IMR-90 (cell line): ENCODE measurements at regions not wholly inside any gene's neighbourhood (a gene's known extent, or its start where the extent isn't known, plus 50 kb on each side); places are given as distances from the start of the nearest gene placed in this dataset.
A peak's percentile ranks its signal among the peaks of the same experiment; 100 is the strongest.

Experiments
- ATAC-seq: fragments of 200-7000 bp; cut with Tn5 transposase; 2 replicates; pipeline ENCODE4 v1.9.1; 2020; ENCODE audit warnings: low read depth, mild to moderate bottlenecking, moderate library complexity
- BruUV-seq: library from RNA; stranded (reverse); fragments of 400-500 nt; replicated peaks from 2 replicates; lab custom pipeline; 2021; lab: Mats Ljungman, UMichigan
- CTCF ChIA-PET: fragments of 300-600 bp; formaldehyde crosslinking; extraction: SDS; loops from one replicate; lab custom pipeline; 2021; ENCODE audit warnings: antibody characterized with exemption; lab: Yijun Ruan, JAX
- POLR2A ChIA-PET: fragments of 300-600 bp; sonication (Branson Sonifier 250); formaldehyde crosslinking; loops from one replicate; lab custom pipeline; 2022; ENCODE audit warnings: antibody characterized with exemption; ENCODE audit not compliant: unreplicated experiment; lab: Charles Lee
- DNase-seq: peaks from one replicate; pipeline ENCODE4 v3.0.0; 2013
- H2AFZ ChIP-seq: replicated peaks from 2 replicates; pipeline ENCODE3; 2013; ENCODE audit warnings: low read length, mild to moderate bottlenecking; ENCODE audit not compliant: poor library complexity
- H2AK5ac ChIP-seq: 2 replicates; pipeline ENCODE4 v1.6.1; 2013; ENCODE audit warnings: low read depth, low read length, inconsistent platforms
- H2AK9ac ChIP-seq: replicated peaks from 2 replicates; pipeline ENCODE3; 2013; ENCODE audit warnings: mild to moderate bottlenecking, low read depth, low read length, moderate library complexity; ENCODE audit not compliant: poor library complexity
- H2BK120ac ChIP-seq: 2 replicates; pipeline ENCODE4 v1.6.1; 2013; ENCODE audit warnings: low read depth, low read length, inconsistent platforms
- H2BK15ac ChIP-seq: 3 replicates; pipeline ENCODE4 v1.6.1; 2013; ENCODE audit warnings: low read depth, low read length, inconsistent platforms
- H2BK20ac ChIP-seq: 2 replicates; pipeline ENCODE4 v1.6.1; 2013; ENCODE audit warnings: low read depth, mild to moderate bottlenecking, inconsistent platforms, low read length, moderate library complexity
- H2BK5ac ChIP-seq: 2 replicates; pipeline ENCODE4 v1.6.1; 2013; ENCODE audit warnings: mild to moderate bottlenecking, low read depth, low read length, inconsistent platforms; ENCODE audit not compliant: poor library complexity, severe bottlenecking
- H3K14ac ChIP-seq: replicated peaks from 2 replicates; pipeline ENCODE4 v1.6.1; 2013; ENCODE audit warnings: low read depth, low read length, inconsistent platforms
- H3K18ac ChIP-seq: 2 replicates; pipeline ENCODE4 v1.6.1; 2013; ENCODE audit warnings: low read depth, low read length, control low read depth
- H3K23ac ChIP-seq: 2 replicates; pipeline ENCODE4 v1.6.1; 2013; ENCODE audit warnings: low read depth, low read length, inconsistent platforms
- H3K27ac ChIP-seq: 2 replicates; pipeline ENCODE4 v1.5.1; 2013; ENCODE audit warnings: mild to moderate bottlenecking, control low read depth, low read length; ENCODE audit not compliant: insufficient read depth
- H3K27me3 ChIP-seq: 2 replicates; pipeline ENCODE4 v1.6.1; 2013; ENCODE audit warnings: low read length; ENCODE audit not compliant: control insufficient read depth, insufficient read depth
- H3K36me3 ChIP-seq: 2 replicates; pipeline ENCODE4 v1.6.1; 2013; ENCODE audit warnings: low read length, mixed read lengths; ENCODE audit not compliant: control insufficient read depth, insufficient read depth
- H3K4ac ChIP-seq: 2 replicates; pipeline ENCODE4 v1.6.1; 2013; ENCODE audit warnings: low read depth, low read length, inconsistent platforms
- H3K4me1 ChIP-seq: 2 replicates; pipeline ENCODE4 v1.6.1; 2013; ENCODE audit warnings: low read length, mixed read lengths; ENCODE audit not compliant: control insufficient read depth, insufficient read depth
- H3K4me2 ChIP-seq: 2 replicates; pipeline ENCODE4 v1.6.1; 2013; ENCODE audit warnings: low read depth, mild to moderate bottlenecking, control low read depth, low read length, moderate library complexity
- H3K4me3 ChIP-seq: 2 replicates; pipeline ENCODE4 v1.5.1; 2013; ENCODE audit warnings: low read depth, mild to moderate bottlenecking, control low read depth, low read length, moderate library complexity; ENCODE audit not compliant: insufficient read depth
- H3K56ac ChIP-seq: 2 replicates; pipeline ENCODE4 v1.6.1; 2013; ENCODE audit warnings: low read length, inconsistent platforms; ENCODE audit not compliant: insufficient read depth; ENCODE audit errors: extremely low read depth
- H3K79me1 ChIP-seq, 2 experiments: 2 replicates each; pipeline ENCODE4 v1.6.1; 2013; ENCODE audit warnings: low read length in 2 of 2, inconsistent platforms in 1 of 2, low read depth in 1 of 2
- H3K9ac ChIP-seq: 2 replicates; pipeline ENCODE4 v1.6.1; 2013; ENCODE audit warnings: low read depth, low read length, control low read depth
- H3K9me1 ChIP-seq: 2 replicates; pipeline ENCODE4 v1.6.1; 2013; ENCODE audit warnings: low read length, inconsistent platforms; ENCODE audit not compliant: insufficient read depth
- H3K9me3 ChIP-seq: 2 replicates; pipeline ENCODE4 v1.6.1; 2013; ENCODE audit warnings: low read length; ENCODE audit not compliant: control insufficient read depth, insufficient read depth
- H4K20me1 ChIP-seq: 2 replicates; pipeline ENCODE4 v1.6.1; 2013; ENCODE audit warnings: low read length, inconsistent platforms; ENCODE audit not compliant: insufficient read depth
- H4K5ac ChIP-seq: 2 replicates; pipeline ENCODE4 v1.6.1; 2013; ENCODE audit warnings: mild to moderate bottlenecking, low read depth, low read length, control low read depth
- H4K8ac ChIP-seq, 2 experiments: 2 replicates each; pipeline ENCODE4 v1.6.1; 2013; ENCODE audit warnings: low read depth in 2 of 2, low read length in 2 of 2, control low read depth in 1 of 2, inconsistent platforms in 1 of 2
- H4K91ac ChIP-seq: 2 replicates; pipeline ENCODE4 v1.6.1; 2013; ENCODE audit warnings: low read depth, low read length, inconsistent platforms; ENCODE audit not compliant: insufficient read depth
- BHLHE40 ChIP-seq: fragments of 150-350 bp; IDR thresholded peaks from 2 replicates; pipeline ENCODE4 v1.6.1; 2016; ENCODE audit warnings: mild to moderate bottlenecking, low read depth, low read length
- CEBPB ChIP-seq: IDR thresholded peaks from 2 replicates; pipeline ENCODE4 v1.6.1; 2012; ENCODE audit warnings: low read depth, low read length, improper control_type of control experiment
- CHD1 ChIP-seq: IDR thresholded peaks from 2 replicates; pipeline ENCODE4 v1.6.1; 2012; ENCODE audit warnings: low read depth, low read length, improper control_type of control experiment
- ELK1 ChIP-seq: fragments of 150-350 bp; IDR thresholded peaks from 2 replicates; pipeline ENCODE4 v1.6.1; 2016; ENCODE audit warnings: low read depth, mild to moderate bottlenecking, low read length, moderate library complexity, borderline replicate concordance
- FOS ChIP-seq: fragments of 150-350 bp; IDR thresholded peaks from 2 replicates; pipeline ENCODE4 v1.6.1; 2016; ENCODE audit warnings: low read depth, low read length
- MAFK ChIP-seq: IDR thresholded peaks from 2 replicates; pipeline ENCODE4 v1.6.1; 2012; ENCODE audit warnings: low read depth, low read length, improper control_type of control experiment
- MAZ ChIP-seq: IDR thresholded peaks from 2 replicates; pipeline ENCODE4 v1.6.1; 2012; ENCODE audit warnings: low read depth, mild to moderate bottlenecking, low read length, improper control_type of control experiment, moderate library complexity, borderline replicate concordance
- MXI1 ChIP-seq: IDR thresholded peaks from 2 replicates; pipeline ENCODE4 v1.6.1; 2012; ENCODE audit warnings: low read depth, mild to moderate bottlenecking, low read length, moderate library complexity, borderline replicate concordance
- NFE2L2 ChIP-seq: fragments of 150-350 bp; IDR thresholded peaks from 2 replicates; pipeline ENCODE4 v1.6.1; 2016; ENCODE audit warnings: low read depth, mild to moderate bottlenecking, low read length
- POLR2A ChIP-seq: IDR thresholded peaks from 2 replicates; pipeline ENCODE4 v1.6.1; 2012; ENCODE audit warnings: mild to moderate bottlenecking, low read depth, low read length
- RAD21 ChIP-seq: IDR thresholded peaks from 2 replicates; pipeline ENCODE4 v1.6.1; 2012; ENCODE audit warnings: low read length, improper control_type of control experiment
- RCOR1 ChIP-seq: IDR thresholded peaks from 2 replicates; pipeline ENCODE4 v1.6.1; 2012; ENCODE audit warnings: mild to moderate bottlenecking, low read length, improper control_type of control experiment; ENCODE audit not compliant: insufficient replicate concordance
- RFX5 ChIP-seq: IDR thresholded peaks from 2 replicates; pipeline ENCODE4 v1.8.0; 2012; ENCODE audit warnings: low read depth, mild to moderate bottlenecking, low read length, moderate library complexity
- SMC3 ChIP-seq: fragments of 150-350 bp; IDR thresholded peaks from 2 replicates; pipeline ENCODE4 v1.6.1; 2016; ENCODE audit warnings: low read depth, mild to moderate bottlenecking, antibody characterized with exemption, low read length, moderate library complexity
- WGBS, 2 experiments: methylation state at CpG; one replicate each; pipeline versions ENCODE4 v1.1.5 to v1.1.7; 2013; ENCODE audit warnings: missing lambda C conversion rate in 2 of 2; ENCODE audit not compliant: insufficient read length in 1 of 2; ENCODE audit errors: extremely low coverage in 2 of 2; 5-methylcytosine and 5-hydroxymethylcytosine counted together
- dilution Hi-C: fragments of 300-500 bp; cut with HindIII; formaldehyde crosslinking; loops from one replicate; pipeline ENCODE4 v1.14.3; 2018; ENCODE audit warnings: low sequenced_read_pairs; ENCODE audit not compliant: unreplicated experiment
- in situ Hi-C: fragments of 300-500 bp; cut with MboI; formaldehyde crosslinking; loops from 3 replicates; pipeline ENCODE4 v1.14.3; 2019; ENCODE audit warnings: low sequenced_read_pairs, inconsistent platforms, mixed read lengths
- intact Hi-C: fragments of 100-400 bp; cut with micrococcal nuclease; formaldehyde crosslinking; loops from 2 replicates; pipeline ENCODE4 v1.10.0; 2022
- TF ChIP-seq, protein P1 (sequence below): fragments of 150-350 bp; IDR thresholded peaks from 2 replicates; pipeline ENCODE4 v1.6.1; 2017; ENCODE audit warnings: mild to moderate bottlenecking, antibody characterized with exemption, low read length, low read depth
- TF ChIP-seq, protein P2 (sequence below): conservative IDR thresholded peaks from 2 replicates; pipeline ENCODE4 v1.5.1; 2012; ENCODE audit warnings: mild to moderate bottlenecking, low read depth, low read length, improper control_type of control experiment

GRCh38 chr4:126718136-126718535, 914.6 kb upstream of the INTU start:
- H3K9me1 ChIP-seq: no peaks in the 10 kb centered on the region
- no peak overlapping the region for H2AFZ ChIP-seq
- H3K4ac ChIP-seq: no peak overlapping the region
- TF ChIP-seq SMC3 (no peak), RCOR1 (no peak), CHD1 (no peak), POLR2A (no peak), CEBPB (no peak), RFX5 (no peak), BHLHE40 (no peak), MAZ (no peak), FOS (no peak), MXI1 (no peak), ELK1 (no peak), MAFK (no peak), RAD21 (no peak), NFE2L2 (no peak)
- TF ChIP-seq, protein P1, sequence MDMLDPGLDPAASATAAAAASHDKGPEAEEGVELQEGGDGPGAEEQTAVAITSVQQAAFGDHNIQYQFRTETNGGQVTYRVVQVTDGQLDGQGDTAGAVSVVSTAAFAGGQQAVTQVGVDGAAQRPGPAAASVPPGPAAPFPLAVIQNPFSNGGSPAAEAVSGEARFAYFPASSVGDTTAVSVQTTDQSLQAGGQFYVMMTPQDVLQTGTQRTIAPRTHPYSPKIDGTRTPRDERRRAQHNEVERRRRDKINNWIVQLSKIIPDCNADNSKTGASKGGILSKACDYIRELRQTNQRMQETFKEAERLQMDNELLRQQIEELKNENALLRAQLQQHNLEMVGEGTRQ: no peak
- TF ChIP-seq, protein P2, sequence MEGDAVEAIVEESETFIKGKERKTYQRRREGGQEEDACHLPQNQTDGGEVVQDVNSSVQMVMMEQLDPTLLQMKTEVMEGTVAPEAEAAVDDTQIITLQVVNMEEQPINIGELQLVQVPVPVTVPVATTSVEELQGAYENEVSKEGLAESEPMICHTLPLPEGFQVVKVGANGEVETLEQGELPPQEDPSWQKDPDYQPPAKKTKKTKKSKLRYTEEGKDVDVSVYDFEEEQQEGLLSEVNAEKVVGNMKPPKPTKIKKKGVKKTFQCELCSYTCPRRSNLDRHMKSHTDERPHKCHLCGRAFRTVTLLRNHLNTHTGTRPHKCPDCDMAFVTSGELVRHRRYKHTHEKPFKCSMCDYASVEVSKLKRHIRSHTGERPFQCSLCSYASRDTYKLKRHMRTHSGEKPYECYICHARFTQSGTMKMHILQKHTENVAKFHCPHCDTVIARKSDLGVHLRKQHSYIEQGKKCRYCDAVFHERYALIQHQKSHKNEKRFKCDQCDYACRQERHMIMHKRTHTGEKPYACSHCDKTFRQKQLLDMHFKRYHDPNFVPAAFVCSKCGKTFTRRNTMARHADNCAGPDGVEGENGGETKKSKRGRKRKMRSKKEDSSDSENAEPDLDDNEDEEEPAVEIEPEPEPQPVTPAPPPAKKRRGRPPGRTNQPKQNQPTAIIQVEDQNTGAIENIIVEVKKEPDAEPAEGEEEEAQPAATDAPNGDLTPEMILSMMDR: no peak
- ChIA-PET CTCF (no interaction called here), POLR2A (no interaction called here)
- no peak overlapping the region for H2BK120ac ChIP-seq
- H3K36me3 ChIP-seq: no peaks in the 10 kb centered on the region
- no peak overlapping the region for H2AK5ac ChIP-seq
- no peak overlapping the region for H3K56ac ChIP-seq
- H3K14ac ChIP-seq: no peak overlapping the region
- WGBS, 2 experiments: no CpG with 5 or more reads among the region's 4 CpGs
- H4K91ac ChIP-seq: no peak overlapping the region
- no peaks in the 10 kb centered on the region for H3K79me1 ChIP-seq
- H3K18ac ChIP-seq: no peak overlapping the region
- no peak overlapping the region for H3K23ac ChIP-seq
- no peaks in the 10 kb centered on the region for H3K4me1 ChIP-seq
- dilution Hi-C loops: no loop called here
- in situ Hi-C loops: no loop called here
- no peak overlapping the region for H2BK5ac ChIP-seq
- BruUV-seq: no TSS peak
- H2BK20ac ChIP-seq: no peak overlapping the region
- no peak overlapping the region for H2AK9ac ChIP-seq
- intact Hi-C loops: no loop called here
- H3K4me3 ChIP-seq: no peak overlapping the region
- H3K27me3 ChIP-seq: no peaks in the 10 kb centered on the region
- no peak overlapping the region for H3K4me2 ChIP-seq
- peak; percentile 35; the same call in 1 of the 2 replicates for ATAC-seq
- no peak overlapping the region for H3K9ac ChIP-seq
- no peak overlapping the region for H3K27ac ChIP-seq
- H4K5ac ChIP-seq: no peak overlapping the region
- H4K8ac ChIP-seq: no peak overlapping the region
- H4K20me1 ChIP-seq: no peaks in the 10 kb centered on the region
- DNase-seq: peak; percentile 32
- H3K9me3 ChIP-seq: no peaks in the 10 kb centered on the region
- no peak overlapping the region for H2BK15ac ChIP-seq
